Uterus (tissue), 2 donors: ENCODE measurements at regions not wholly inside any gene's neighbourhood (a gene's known extent, or its start where the extent isn't known, plus 50 kb on each side); places are given as distances from the start of the nearest gene placed in this dataset.

Experiments
- POLR2A ChIP-seq, 2 donors: fragments of 450-650 bp; IDR thresholded peaks; one replicate each; pipeline ENCODE4 v1.6.1; 2016; ENCODE audit warnings: antibody characterized with exemption in 2 of 2, mild to moderate bottlenecking in 1 of 2, moderate library complexity in 1 of 2
- TF ChIP-seq, protein P1 (sequence below), 4 experiments: fragments of 200-600 bp in 2 of 4; fragments of 450-650 bp in 2 of 4; sonication (generic) in 2 of 4; IDR thresholded peaks; one replicate each; pipeline ENCODE4 v1.5.1; 2016 to 2019; ENCODE audit warnings: antibody characterized with exemption in 4 of 4, mild to moderate bottlenecking in 2 of 4, moderate library complexity in 1 of 4

DNA sequence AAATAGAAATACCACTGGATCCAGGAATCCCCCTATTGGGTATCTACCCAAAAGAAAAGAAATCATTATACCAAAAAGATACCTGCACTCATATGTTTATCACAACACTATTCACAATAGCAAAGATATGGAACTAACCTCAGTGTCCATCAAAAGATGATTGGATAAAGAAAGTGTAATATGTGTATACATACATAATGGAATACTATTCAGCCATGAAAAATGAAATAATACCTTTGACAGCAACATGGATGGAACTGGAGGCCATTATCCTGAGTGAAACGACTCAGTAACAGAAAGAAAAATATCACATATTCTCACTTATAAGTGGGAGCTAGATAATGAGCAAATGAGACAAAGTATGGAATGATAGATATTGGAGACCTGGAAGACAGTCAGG is 74.2 kb upstream of the TLR3 start:
- TF ChIP-seq, protein P1, sequence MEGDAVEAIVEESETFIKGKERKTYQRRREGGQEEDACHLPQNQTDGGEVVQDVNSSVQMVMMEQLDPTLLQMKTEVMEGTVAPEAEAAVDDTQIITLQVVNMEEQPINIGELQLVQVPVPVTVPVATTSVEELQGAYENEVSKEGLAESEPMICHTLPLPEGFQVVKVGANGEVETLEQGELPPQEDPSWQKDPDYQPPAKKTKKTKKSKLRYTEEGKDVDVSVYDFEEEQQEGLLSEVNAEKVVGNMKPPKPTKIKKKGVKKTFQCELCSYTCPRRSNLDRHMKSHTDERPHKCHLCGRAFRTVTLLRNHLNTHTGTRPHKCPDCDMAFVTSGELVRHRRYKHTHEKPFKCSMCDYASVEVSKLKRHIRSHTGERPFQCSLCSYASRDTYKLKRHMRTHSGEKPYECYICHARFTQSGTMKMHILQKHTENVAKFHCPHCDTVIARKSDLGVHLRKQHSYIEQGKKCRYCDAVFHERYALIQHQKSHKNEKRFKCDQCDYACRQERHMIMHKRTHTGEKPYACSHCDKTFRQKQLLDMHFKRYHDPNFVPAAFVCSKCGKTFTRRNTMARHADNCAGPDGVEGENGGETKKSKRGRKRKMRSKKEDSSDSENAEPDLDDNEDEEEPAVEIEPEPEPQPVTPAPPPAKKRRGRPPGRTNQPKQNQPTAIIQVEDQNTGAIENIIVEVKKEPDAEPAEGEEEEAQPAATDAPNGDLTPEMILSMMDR (IDR thresholded peaks at IDR 0.05), result no peak
- no peak for TF ChIP-seq POLR2A (IDR thresholded peaks at IDR 0.05)
